ENCODE measurements at regions not wholly inside any gene's neighbourhood (a gene's known extent, or its start where the extent isn't known, plus 50 kb on each side); places are given as distances from the start of the nearest gene placed in this dataset.

DNA sequence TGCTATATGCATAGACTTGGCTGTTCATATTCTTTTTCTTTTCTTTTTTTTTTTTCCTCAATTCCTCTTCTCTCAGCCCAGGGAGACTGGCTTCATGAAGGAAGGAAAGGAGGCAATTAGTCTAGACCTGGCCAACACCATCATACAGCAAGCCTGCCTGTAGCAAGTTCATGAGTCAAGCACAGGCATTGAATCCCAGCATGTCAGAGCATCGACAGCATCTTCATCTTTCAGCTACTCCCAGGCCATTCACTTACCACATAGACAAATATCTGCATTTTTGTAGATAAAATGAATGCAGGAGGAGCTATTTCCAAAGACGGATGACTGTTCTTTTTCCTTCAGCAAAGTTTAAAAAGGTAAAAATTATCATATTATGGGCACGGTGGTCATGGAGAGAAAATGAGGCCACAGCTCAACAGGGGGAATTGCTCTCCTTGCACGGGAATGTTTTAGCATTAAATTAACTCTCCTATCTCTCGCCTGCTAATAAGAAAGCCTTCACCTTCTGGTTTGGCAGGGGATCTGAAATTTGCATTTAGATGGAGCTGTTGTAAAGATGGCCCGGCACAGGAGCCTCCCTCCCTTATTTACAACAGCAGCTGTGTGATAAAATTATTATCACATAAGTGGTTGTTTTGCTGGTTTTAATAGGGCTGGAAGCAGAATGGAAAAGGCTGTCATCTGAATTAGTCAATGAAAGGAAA is 626.5 kb upstream of the AUTS2 start:
- Mint-ChIP-seq H3K4me1 (no peaks in the 10 kb centered on the region), H3K4me3 (no peak overlapping the region), H3K27me3 (ENCODE audit: insufficient read depth, low read depth, poor library complexity) (peaks cover 2% of the 10 kb centered on the region), H3K36me3 (ENCODE audit: low read depth) (peaks cover 37% of the 10 kb centered on the region), H3K9me3 (peaks cover 95% of the 10 kb centered on the region), H3K27ac (no peak overlapping the region)
- TF ChIP-seq ZNF114 (CRISPR knock-in tag; IDR thresholded peaks at IDR 0.05) (no peak), POLR2AphosphoS5 (IDR thresholded peaks at IDR 0.05; ENCODE audit: low read depth) (no peak)
- no peak overlapping the region for H3K4me3 ChIP-seq
- no peaks in the 10 kb centered on the region for H3F3A ChIP-seq (replicated peaks; ENCODE audit: low read depth)
- no peak for DNase-seq (ENCODE audit: low spot score)
- H3K4me1 ChIP-seq (ENCODE audit: insufficient read depth): peaks cover 6% of the 10 kb centered on the region
- no peaks in the 10 kb centered on the region for H4K20me1 ChIP-seq (replicated peaks; ENCODE audit: insufficient read depth)
- H3K27me3 ChIP-seq (ENCODE audit: insufficient read depth): no peaks in the 10 kb centered on the region
- H3K79me2 ChIP-seq (replicated peaks; ENCODE audit: insufficient read depth): no peaks in the 10 kb centered on the region
- H3K27ac ChIP-seq (ENCODE audit: low read depth): no peak overlapping the region
- no peak for ATAC-seq
- 0 out of 2 replicates have a peak overlapping the region, but pooled peaks have one; percentile 16 for H3K4me2 ChIP-seq
- no peaks in the 10 kb centered on the region for H3K36me3 ChIP-seq (ENCODE audit: insufficient read depth)
- no peak overlapping the region for H2AFZ ChIP-seq
- no peaks in the 10 kb centered on the region for H3K9me2 ChIP-seq (ENCODE audit: insufficient read depth)

DNA sequence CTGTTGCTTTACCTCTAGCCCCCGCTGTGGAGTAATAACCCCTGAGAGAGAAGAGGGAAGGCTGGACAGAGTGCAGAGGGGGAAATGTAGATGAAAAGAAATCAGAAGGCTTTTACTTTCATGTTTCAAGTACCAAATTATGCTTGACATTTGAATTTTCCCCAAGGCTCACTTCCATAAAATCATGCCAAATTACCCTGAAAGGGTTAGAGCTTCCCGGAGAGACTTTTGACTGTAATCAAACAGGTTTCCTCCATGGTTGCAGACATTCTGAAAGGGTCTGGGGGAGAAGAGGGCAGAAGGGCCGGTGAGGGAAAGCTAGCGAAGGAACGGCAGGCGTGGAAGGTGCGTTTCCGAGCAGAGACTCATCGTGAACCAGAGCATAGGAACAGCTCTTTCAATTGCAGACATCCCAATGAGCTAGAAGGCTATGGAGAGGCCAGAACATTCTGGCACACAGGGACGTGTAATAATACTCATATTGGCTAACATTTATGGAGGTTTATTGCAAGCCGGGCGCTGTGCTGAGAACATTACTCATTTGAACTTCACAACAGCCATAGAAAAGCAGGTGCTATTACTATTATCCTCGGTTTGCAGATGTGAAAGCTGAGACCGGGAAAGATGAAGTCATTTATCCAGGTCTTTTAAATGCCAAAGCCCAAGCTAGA is 620.8 kb upstream of the AUTS2 start:
- no peak overlapping the region for H3K27ac Mint-ChIP-seq
- H3K4me2 ChIP-seq: no peak overlapping the region
- peaks cover 48% of the 10 kb centered on the region for H3K36me3 Mint-ChIP-seq (ENCODE audit: low read depth)
- peak overlapping the region; percentile 43; the same call in 1 of the 2 replicates for H2AFZ ChIP-seq
- H3K27me3 ChIP-seq (ENCODE audit: insufficient read depth): no peaks in the 10 kb centered on the region
- ATAC-seq: no peak
- no peaks in the 10 kb centered on the region for H3K36me3 ChIP-seq (ENCODE audit: insufficient read depth)
- H3K4me3 ChIP-seq: no peak overlapping the region
- H3K27me3 Mint-ChIP-seq (ENCODE audit: insufficient read depth, low read depth, poor library complexity): peaks cover 4% of the 10 kb centered on the region
- H3K4me1 ChIP-seq (ENCODE audit: insufficient read depth): peaks cover 24% of the 10 kb centered on the region
- H3K9me2 ChIP-seq (ENCODE audit: insufficient read depth): no peaks in the 10 kb centered on the region
- no peak for DNase-seq (ENCODE audit: low spot score)
- H3K9me3 Mint-ChIP-seq: peaks cover 98% of the 10 kb centered on the region
- no peaks in the 10 kb centered on the region for H4K20me1 ChIP-seq (replicated peaks; ENCODE audit: insufficient read depth)
- H3F3A ChIP-seq (replicated peaks; ENCODE audit: low read depth): no peaks in the 10 kb centered on the region
- H3K27ac ChIP-seq (ENCODE audit: low read depth): no peak overlapping the region
- H3K4me3 Mint-ChIP-seq: no peak overlapping the region
- no peaks in the 10 kb centered on the region for H3K4me1 Mint-ChIP-seq
- H3K79me2 ChIP-seq (replicated peaks; ENCODE audit: insufficient read depth): no peaks in the 10 kb centered on the region
- TF ChIP-seq POLR2AphosphoS5 (IDR thresholded peaks at IDR 0.05; ENCODE audit: low read depth) (no peak), ZNF331 (CRISPR knock-in tag; IDR thresholded peaks at IDR 0.05; ENCODE audit: low read depth) (no peak), EZH2 (IDR thresholded peaks at IDR 0.05; ENCODE audit: low read depth, unreplicated experiment) (no peak), CTCF (conservative IDR thresholded peaks at IDR 0.05; ENCODE audit: low read depth in 2 of 2) (no peak), ETS1 (IDR thresholded peaks at IDR 0.05) (no peak), CREB1 (CRISPR knock-in tag; IDR thresholded peaks at IDR 0.05; ENCODE audit: low read depth) (no peak), NANOG (IDR thresholded peaks at IDR 0.05; ENCODE audit: borderline replicate concordance) (no peak), ZNF462 (CRISPR knock-in tag; IDR thresholded peaks at IDR 0.05) (no peak), EZH2phosphoT487 (IDR thresholded peaks at IDR 0.05; ENCODE audit: unreplicated experiment) (no peak), JUNB (IDR thresholded peaks at IDR 0.05; ENCODE audit: unreplicated experiment) (no peak), ZNF114 (CRISPR knock-in tag; IDR thresholded peaks at IDR 0.05) (no peak)
